ENCODE measurements at regions not wholly inside any gene's neighbourhood (a gene's known extent, or its start where the extent isn't known, plus 50 kb on each side); places are given as distances from the start of the nearest gene placed in this dataset.
"Not testable (repeated sequence)": the region's sequence is repeated elsewhere in the genome, so short reads cannot be mapped to it uniquely, and the experiment has no call there.

DNA sequence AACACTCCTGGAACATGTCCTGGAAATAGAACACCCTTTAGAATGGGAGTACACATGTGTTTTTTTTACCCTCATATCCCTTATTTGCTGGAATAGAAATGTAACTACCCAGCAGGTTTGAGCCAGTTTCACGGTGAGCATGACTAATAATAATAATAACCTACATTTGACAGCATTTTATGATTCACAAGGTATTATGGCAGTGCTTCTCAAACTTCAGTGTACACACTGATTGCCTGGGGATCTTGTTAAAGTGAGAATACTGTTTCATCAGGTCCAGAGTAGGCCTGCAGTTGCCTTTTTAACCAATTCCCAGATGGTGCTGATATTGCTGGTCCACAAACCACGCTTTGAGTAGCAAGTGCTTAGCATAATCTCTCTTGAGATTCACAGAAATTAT is 63.9 kb downstream of the NFKBIZ start:
- no peak for DNase-seq
- Histone ChIP-seq H3K27me3 (no peaks in the 10 kb centered on the region), H3K4me1 (0 out of 2 replicates have a peak, but pooled peaks cover 3% of the 10 kb centered on the region), H3K36me3 (no peaks in the 10 kb centered on the region), H3K9me3 (replicated peaks) (peaks cover 4% of the 10 kb centered on the region; the same call in 1 of the 2 replicates), H3K4me3 (no peak overlapping the region), H3K27ac (no peak overlapping the region)

DNA sequence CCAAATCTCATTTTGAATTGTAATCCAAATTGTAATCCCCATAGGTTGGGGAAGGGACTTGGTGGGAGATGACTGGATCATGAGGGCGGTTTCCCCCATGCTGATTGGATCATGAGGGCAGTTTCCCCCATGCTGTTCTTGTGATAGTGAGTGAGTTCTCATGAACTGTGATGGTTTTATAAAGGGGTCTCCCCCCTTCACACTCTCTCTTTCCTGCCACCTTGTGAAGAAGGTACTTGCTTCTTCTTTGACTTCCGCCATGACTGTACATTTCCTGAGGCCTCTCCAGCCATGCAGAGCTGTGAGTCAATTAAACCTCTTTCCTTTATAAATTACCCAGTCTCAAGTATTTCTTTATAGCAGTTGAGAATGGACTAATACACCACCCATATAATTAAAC is 68.4 kb downstream of the NFKBIZ start:
- not testable (repeated sequence) for H3K4me3 ChIP-seq; H3K9me3 ChIP-seq (replicated peaks); H3K27me3 ChIP-seq; H3K36me3 ChIP-seq; H3K4me1 ChIP-seq; DNase-seq; H3K27ac ChIP-seq

DNA sequence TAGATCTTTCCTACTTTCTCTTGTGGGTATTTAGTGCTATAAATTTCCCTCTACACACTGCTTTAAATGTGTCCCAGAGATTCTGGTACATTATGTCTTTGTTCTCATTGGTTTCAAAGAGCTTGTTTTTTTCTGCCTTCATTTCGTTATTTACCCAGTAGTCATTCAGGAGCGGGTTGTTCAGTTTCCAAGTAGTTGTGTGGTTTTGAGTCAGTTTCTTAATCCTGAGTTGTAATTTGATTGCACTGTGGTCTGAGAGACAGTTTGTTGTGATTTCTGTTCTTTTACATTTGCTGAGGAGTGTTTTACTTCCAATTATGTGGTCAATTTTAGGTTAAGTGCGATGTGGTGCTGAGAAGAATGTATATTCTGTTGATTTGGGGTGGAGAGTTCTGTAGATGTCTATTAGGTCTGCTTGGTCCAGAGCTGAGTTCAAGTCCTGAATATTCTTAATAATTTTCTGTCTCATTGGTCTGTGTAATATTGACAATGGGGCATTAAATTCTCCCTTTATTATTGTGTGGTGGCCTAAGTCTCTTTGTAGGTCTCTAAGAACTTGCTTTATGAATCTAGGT is 72.9 kb downstream of the NFKBIZ start:
- H3K9me3 ChIP-seq (replicated peaks), result peaks cover 12% of the 10 kb centered on the region
- not testable (repeated sequence) for DNase-seq, H3K27ac ChIP-seq, H3K27me3 ChIP-seq, H3K4me3 ChIP-seq, H3K36me3 ChIP-seq
- peaks cover 13% of the 10 kb centered on the region for H3K4me1 ChIP-seq

DNA sequence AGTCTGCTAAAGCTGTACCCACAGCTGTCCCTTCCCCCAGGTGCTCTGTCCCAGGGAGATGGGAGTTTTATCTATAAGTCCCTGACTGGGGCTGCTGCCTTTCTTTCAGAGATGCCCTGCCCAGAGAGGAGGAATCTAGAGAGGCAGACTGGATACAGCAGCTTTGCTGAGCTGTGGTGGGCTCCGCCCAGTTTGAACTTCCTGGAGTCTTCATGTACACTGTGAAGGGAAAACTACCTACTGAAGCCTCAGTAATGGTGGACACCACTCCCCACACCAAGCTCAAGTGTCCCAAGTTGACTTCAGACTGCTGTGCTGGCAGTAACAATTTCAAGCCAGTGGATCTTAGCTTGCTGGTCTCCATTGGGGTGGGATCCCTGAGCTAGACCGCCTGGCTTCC is 75.3 kb downstream of the NFKBIZ start:
- not testable (repeated sequence) for H3K4me3 ChIP-seq; H3K27ac ChIP-seq; H3K36me3 ChIP-seq; H3K9me3 ChIP-seq (replicated peaks); H3K27me3 ChIP-seq; DNase-seq
- peaks cover 30% of the 10 kb centered on the region for H3K4me1 ChIP-seq

DNA sequence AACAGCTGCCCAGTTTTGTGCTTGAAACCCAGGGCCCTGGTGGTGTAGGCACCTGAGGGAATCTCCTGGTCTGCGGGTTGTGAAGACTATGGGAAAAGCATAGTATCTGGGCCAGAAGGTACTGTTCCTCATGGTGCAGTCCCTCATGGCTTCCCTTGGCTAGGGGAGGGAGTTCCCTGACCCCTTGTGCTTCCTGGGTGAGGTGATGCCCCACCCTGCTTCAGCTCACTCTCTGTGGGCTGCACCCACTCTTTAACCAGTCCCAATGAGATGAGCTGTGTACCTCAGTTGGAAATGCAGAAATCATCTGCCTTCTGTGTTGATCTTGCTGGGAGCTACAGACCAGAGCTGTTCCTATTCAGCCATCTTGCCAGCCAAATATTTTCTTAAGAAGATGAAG is 75.8 kb downstream of the NFKBIZ start:
- H3K27ac ChIP-seq; H3K36me3 ChIP-seq; H3K4me3 ChIP-seq; DNase-seq; H3K9me3 ChIP-seq (replicated peaks); H3K27me3 ChIP-seq: not testable (repeated sequence)
- peaks cover 34% of the 10 kb centered on the region for H3K4me1 ChIP-seq

DNA sequence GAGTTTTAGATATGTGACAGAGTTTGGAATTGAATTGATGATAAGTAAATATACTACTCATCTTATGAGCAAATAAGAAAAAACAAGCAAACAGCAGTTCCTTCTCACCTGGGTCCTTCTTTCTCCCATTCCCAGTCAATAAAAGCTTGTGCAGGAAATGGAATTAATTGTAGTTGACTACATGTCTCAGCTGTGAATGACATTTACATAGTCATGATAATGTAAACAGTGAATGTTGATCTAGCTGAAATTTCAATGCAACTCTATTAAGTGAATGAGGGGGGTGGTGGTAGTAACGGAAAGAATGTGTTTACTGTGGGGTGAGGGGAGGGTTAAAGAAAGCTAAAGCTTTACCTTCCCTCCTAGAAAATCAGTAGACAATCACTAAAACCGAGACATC is 76.2 kb downstream of the NFKBIZ start:
- H3K27ac ChIP-seq, result no peak overlapping the region
- 0 out of 2 replicates have a peak, but pooled peaks cover 2% of the 10 kb centered on the region for H3K36me3 ChIP-seq
- DNase-seq, result no peak
- no peaks in the 10 kb centered on the region for H3K27me3 ChIP-seq
- H3K4me1 ChIP-seq, result peaks cover 34% of the 10 kb centered on the region
- no peak overlapping the region for H3K4me3 ChIP-seq
- H3K9me3 ChIP-seq (replicated peaks), result peaks cover 8% of the 10 kb centered on the region

DNA sequence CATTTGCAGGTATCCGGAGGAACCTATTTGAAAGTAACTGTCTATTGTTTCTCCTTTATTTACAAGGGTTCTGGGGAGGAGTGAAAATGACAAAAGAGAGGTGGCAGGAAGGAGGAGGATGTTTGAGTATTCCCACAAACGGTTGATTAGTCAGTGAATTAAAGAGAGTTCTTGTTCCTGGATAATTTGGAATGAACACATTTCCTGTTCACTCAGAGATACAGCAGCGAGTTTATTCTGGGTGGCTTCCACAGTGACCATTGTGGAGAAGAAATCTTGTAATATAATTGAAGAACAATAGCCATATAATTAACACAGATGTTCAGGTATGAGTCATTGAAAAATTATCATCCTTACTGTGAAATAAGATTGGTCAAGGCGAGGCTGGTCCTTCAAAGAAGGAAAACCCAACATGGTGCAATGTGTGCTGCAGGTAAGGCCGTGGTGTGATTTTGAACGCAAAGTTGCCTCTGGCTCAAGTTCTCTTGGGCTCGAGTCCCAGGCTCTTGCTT is 77.3 kb downstream of the NFKBIZ start:
- peak in 1 of 2 experiments; percentile 51 for DNase-seq
- H3K9me3 ChIP-seq (replicated peaks), result peaks cover 8% of the 10 kb centered on the region
- H3K27ac ChIP-seq, result peak overlapping the region; percentile 71

DNA sequence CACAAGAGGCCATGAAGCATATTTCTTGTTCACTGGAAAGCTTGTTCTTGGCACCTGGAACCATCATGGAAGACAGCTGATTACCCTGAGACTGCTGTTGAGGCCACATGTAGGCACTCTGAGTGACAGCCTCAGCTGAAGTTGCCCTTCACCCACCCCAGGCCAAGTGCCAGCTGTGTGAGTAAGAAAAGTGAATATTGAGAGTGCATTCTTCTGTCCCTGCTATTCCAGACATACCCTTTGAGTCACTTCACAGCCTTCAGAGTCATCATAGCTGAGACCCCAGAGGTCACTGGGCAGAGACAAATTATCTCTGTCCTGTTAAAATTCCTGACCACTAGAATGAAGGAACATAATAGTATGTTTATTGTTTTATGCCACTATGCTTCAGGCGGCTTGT is 79.6 kb downstream of the NFKBIZ start:
- Histone ChIP-seq H3K9me3 (replicated peaks) (no peaks in the 10 kb centered on the region), H3K27me3 (no peaks in the 10 kb centered on the region), H3K4me3 (no peak overlapping the region), H3K36me3 (0 out of 2 replicates have a peak, but pooled peaks cover 2% of the 10 kb centered on the region), H3K4me1 (peaks cover 49% of the 10 kb centered on the region), H3K27ac (peak overlapping the region; percentile 71)
- DNase-seq, result peak; percentile 94 to 96

More for the DNA sequence above, 77.3 kb downstream of the NFKBIZ start:
- Histone ChIP-seq H3K4me3 (no peak overlapping the region), H3K27me3 (no peaks in the 10 kb centered on the region), H3K36me3 (0 out of 2 replicates have a peak, but pooled peaks cover 2% of the 10 kb centered on the region), H3K4me1 (peaks cover 34% of the 10 kb centered on the region)

DNA sequence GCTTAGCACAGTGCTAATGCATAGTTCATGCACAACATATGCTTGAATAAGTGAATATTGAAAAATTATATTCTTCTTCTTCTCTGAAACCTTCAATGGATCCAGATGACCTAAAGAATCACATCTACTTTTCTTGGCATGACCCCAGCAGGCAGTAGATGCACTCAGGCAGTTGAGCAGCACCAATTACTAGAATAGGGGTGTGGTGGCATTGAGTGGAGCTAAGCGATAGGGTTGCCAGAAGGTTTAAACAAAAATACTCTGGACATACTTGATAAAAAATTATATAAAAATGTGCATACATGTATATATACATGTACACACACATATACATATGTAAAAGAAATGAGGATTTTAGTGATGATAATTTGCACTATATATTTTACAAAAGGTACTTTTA is 81.8 kb downstream of the NFKBIZ start:
- no peaks in the 10 kb centered on the region for H3K27me3 ChIP-seq
- H3K4me1 ChIP-seq, result peaks cover 54% of the 10 kb centered on the region
- no peak overlapping the region for H3K4me3 ChIP-seq
- 0 out of 2 replicates have a peak, but pooled peaks cover 2% of the 10 kb centered on the region for H3K36me3 ChIP-seq
- H3K9me3 ChIP-seq (replicated peaks), result no peaks in the 10 kb centered on the region
- no peak overlapping the region for H3K27ac ChIP-seq
- no peak for DNase-seq

DNA sequence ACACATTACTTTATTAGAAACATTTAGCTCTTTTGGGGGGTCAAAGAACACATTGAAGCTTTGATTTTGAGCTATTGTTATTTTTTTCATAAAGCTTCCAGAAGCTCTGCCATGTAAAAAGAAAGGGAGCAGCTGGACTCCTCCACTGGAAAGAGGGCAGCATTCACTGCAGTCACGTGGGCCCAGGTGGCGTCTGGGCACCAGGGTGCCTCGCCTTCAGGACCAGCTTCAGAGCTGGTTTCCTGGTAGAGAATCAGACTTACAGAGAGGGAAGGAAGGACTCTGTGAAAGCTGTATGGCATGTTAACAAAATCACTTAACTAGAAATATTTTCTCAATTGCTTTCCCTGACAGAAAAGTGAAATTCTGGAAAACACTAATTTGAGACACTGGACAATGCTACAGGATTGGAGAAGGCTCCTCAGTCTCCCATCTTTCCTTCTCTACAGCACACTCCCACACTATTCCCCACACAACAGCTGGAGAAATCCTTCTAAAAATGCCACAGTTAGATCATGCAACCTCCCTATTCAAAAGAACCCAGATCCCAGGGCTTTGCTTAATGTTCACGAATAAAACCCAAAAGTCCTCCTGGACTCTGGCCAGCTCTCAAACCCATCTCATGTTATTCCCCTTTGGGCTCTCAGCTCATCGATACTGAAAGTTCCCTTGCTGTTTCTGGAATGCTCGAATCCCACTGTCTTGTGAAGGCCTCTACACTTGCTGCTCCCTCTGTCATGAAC is 83.2 kb downstream of the NFKBIZ start:
- H3K27me3 ChIP-seq, result no peaks in the 10 kb centered on the region
- peak; percentile 40 to 76 for DNase-seq
- peak overlapping the region; percentile 60 for H3K27ac ChIP-seq
- no peaks in the 10 kb centered on the region for H3K9me3 ChIP-seq (replicated peaks)
- peaks cover 55% of the 10 kb centered on the region for H3K4me1 ChIP-seq
- H3K4me3 ChIP-seq, result no peak overlapping the region
- 0 out of 2 replicates have a peak, but pooled peaks cover 2% of the 10 kb centered on the region for H3K36me3 ChIP-seq

DNA sequence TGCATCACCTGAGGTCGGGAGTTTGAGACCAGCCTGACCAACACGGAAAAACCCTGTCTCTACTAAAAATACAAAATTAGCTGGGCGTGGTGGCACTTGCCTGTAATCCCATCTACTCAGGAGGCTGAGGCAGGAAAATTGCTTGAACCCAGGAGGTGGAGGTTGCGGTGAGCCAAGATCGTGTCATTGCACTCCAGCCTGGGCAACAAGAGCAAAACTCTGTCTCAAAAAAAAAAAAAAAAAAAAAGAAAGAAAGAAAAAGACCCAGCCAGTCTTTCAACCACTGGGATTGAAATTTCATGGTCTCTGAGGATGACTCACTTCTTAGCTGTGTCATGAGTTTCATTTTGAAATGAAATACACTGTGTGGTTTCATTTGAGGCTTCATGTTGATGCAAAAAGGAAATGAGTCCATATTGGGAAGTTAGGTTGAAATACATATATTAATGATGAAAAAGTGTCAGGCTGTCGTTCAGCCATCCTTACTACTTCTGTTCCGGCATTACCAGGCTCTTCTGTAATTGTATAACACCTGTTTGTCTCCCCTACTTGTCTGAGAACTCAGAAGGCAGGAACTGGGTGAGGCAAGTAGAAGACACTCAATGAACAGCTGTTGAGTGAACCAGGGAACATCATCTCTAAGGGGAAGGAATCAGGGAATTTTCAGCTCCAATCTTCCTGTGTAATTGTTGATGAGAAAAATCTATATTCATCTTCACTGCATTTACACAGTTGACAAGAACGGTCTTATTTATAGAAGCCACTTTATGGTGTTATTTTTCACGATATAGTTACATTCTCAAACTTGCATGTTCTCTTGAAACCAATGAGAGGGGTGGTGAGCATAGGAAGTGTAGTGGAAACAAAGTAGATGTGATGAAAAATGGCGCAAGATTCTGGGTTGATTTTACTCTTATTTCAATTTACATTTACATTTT is 87.4 kb downstream of the NFKBIZ start:
- Histone ChIP-seq H3K4me3 (peak overlapping the region; percentile 13; the same call in 1 of the 2 replicates), H3K9me3 (replicated peaks) (no peaks in the 10 kb centered on the region), H3K4me1 (peaks cover 75% of the 10 kb centered on the region), H3K36me3 (no peaks in the 10 kb centered on the region), H3K27ac (peak overlapping the region; percentile 87), H3K27me3 (no peaks in the 10 kb centered on the region)
- DNase-seq, result peak; percentile 74 to 91

DNA sequence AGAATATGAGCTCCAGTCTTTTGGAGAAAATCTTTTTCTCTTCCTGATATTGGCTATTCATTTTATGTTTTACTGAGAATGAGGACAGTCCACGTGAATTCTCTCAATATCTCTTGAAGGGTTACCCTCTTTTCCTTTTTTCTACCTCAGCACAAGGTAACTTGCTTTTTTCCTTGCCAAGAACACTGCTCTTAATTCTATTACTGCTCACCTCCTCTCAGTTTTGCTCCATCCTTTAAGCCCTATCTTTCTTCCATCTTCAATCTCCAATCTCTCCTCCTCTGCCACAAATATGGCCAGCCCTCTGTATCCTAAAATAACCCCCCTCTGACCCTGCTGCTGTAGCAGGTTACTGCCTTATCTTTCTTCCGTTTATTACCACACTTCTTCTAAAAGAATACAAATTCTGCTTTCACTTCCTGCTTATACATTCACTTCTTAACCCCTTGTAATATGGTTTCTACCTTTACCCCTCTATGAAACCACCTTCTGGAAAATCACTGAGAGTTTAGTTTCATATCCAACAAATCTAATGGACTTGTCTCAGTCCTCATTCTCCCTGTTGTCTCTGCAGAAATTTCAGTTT is 89.0 kb downstream of the NFKBIZ start:
- Histone ChIP-seq H3K27ac (peak overlapping the region; percentile 87), H3K4me3 (no peak overlapping the region), H3K9me3 (replicated peaks) (no peaks in the 10 kb centered on the region), H3K27me3 (no peaks in the 10 kb centered on the region), H3K4me1 (peaks cover 70% of the 10 kb centered on the region), H3K36me3 (no peaks in the 10 kb centered on the region)
- no peak for DNase-seq

DNA sequence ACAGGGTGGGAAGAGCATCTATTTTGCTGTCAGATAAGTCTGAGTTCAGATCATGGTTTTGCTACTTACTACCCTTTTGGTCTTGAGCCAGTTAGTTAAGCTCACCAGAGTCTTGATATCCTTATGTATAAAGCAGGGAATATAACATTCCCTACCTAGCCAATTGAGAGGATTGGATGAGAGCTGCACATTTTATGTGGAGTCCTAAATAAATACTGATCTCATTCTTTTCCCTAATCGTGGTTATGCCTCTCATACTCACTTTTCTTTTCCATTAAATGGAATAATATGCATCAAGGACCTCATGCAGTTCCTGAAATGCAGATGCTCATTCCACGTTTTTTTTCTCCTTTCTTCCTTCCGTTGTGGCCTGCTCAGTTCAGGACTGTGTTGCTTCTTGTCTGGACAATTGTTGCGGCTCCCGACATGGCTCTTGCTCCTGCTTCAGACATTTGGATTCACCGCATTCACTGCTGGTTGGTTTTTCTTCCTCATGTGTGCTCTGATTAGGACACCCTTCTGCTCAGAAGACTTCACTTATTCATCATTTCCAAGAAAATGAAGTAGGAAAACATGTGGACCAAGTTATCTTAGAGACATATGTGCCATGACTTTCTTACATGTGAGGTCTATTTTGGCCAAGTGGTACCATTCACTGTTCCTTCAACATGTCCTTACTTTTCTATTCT is 90.2 kb downstream of the NFKBIZ start:
- no peaks in the 10 kb centered on the region for H3K36me3 ChIP-seq
- H3K27me3 ChIP-seq, result no peaks in the 10 kb centered on the region
- H3K4me1 ChIP-seq, result peaks cover 70% of the 10 kb centered on the region
- H3K27ac ChIP-seq, result peak overlapping the region; percentile 87
- H3K4me3 ChIP-seq, result no peak overlapping the region
- no peak for DNase-seq
- no peaks in the 10 kb centered on the region for H3K9me3 ChIP-seq (replicated peaks)
